NAMALWA (cell line): ENCODE measurements at regions not wholly inside any gene's neighbourhood (a gene's known extent, or its start where the extent isn't known, plus 50 kb on each side); places are given as distances from the start of the nearest gene placed in this dataset.
"Not testable (repeated sequence)": the region's sequence is repeated elsewhere in the genome, so short reads cannot be mapped to it uniquely, and the experiment has no call there.

Experiments used
- DNase-seq: peaks from one replicate; pipeline ENCODE4 v3.0.0-alpha.2; 2015; ENCODE audit warnings: low spot score

GRCh38 chr7:125253452-125254190, 324.0 kb upstream of the POT1 start:
- DNase-seq: no peak

- no peak for DNase-seq
These were observed 318.0 kb upstream of the POT1 start for GRCh38 chr7:125247514-125248098.

GRCh38 chr7:125246706-125247105, 317.1 kb upstream of the POT1 start:
- no peak for DNase-seq

- DNase-seq: no peak
These were observed 311.9 kb upstream of the POT1 start for GRCh38 chr7:125241548-125241947.

- no peak for DNase-seq
These were observed 293.0 kb upstream of the POT1 start for GRCh38 chr7:125222596-125222995.

- DNase-seq: no peak
These were observed 288.5 kb upstream of the POT1 start for GRCh38 chr7:125218076-125218475.

GRCh38 chr7:125201002-125201401, 271.4 kb upstream of the POT1 start:
- DNase-seq: no peak

GRCh38 chr7:125197731-125198393, 268.2 kb upstream of the POT1 start:
- no peak for DNase-seq

- DNase-seq: no peak
These were observed 265.5 kb upstream of the POT1 start for GRCh38 chr7:125195156-125195555.

GRCh38 chr7:125193263-125193662, 263.6 kb upstream of the POT1 start:
- no peak for DNase-seq

GRCh38 chr7:125184801-125185200, 255.2 kb upstream of the POT1 start:
- DNase-seq: no peak

- DNase-seq: not testable (repeated sequence)
These were observed 252.1 kb upstream of the POT1 start for GRCh38 chr7:125181569-125182267.

GRCh38 chr7:125173571-125173970, 243.9 kb upstream of the POT1 start:
- DNase-seq: no peak

GRCh38 chr7:125169088-125169487, 239.5 kb upstream of the POT1 start:
- no peak for DNase-seq

- no peak for DNase-seq
These were observed 225.3 kb upstream of the POT1 start for GRCh38 chr7:125154930-125155329.

- DNase-seq: no peak
These were observed 219.5 kb upstream of the POT1 start for GRCh38 chr7:125149151-125149550.

- no peak for DNase-seq
These were observed 217.4 kb upstream of the POT1 start for GRCh38 chr7:125147047-125147446.

GRCh38 chr7:125136755-125137532, 207.3 kb upstream of the POT1 start:
- DNase-seq: no peak

- DNase-seq: no peak
These were observed 206.7 kb upstream of the POT1 start for GRCh38 chr7:125136341-125136740.

GRCh38 chr7:125130173-125130572, 200.5 kb upstream of the POT1 start:
- no peak for DNase-seq

GRCh38 chr7:125127304-125127703, 197.7 kb upstream of the POT1 start:
- DNase-seq: no peak

- no peak for DNase-seq
These were observed 196.8 kb upstream of the POT1 start for GRCh38 chr7:125126376-125126775.
